Ovary (tissue), 7 donors: ENCODE measurements at regions not wholly inside any gene's neighbourhood (a gene's known extent, or its start where the extent isn't known, plus 50 kb on each side); places are given as distances from the start of the nearest gene placed in this dataset.

Experiments
- DNase-seq, 5 donors: peaks; one replicate each; pipeline ENCODE4 v3.0.0-alpha.2; 2019 to 2020
- H3K27ac ChIP-seq, 2 donors: fragments of 200-600 bp; one replicate each; pipeline versions ENCODE4 v1.5.1 to v1.8.0; 2019 to 2022
- H3K27me3 ChIP-seq: fragments of 200-600 bp; one replicate; pipeline ENCODE4 v1.8.0; 2022
- H3K36me3 ChIP-seq: fragments of 200-600 bp; sonication (generic); one replicate; pipeline ENCODE4 v1.5.1; 2019
- H3K4me1 ChIP-seq: one replicate; pipeline ENCODE4 v1.8.1; 2013; ENCODE audit warnings: mild to moderate bottlenecking, moderate library complexity; ENCODE audit not compliant: insufficient read depth
- H3K4me3 ChIP-seq: fragments of 200-600 bp; sonication (generic); one replicate; pipeline ENCODE4 v1.5.1; 2017
- H3K9me3 ChIP-seq, 2 donors: fragments of 200-600 bp in 1 of 2; sonication (generic) in 1 of 2; one replicate each; pipeline versions ENCODE4 v1.5.1 to v1.8.1; 2013 to 2019; ENCODE audit warnings: mild to moderate bottlenecking in 1 of 2, moderate library complexity in 1 of 2
- CTCF ChIP-seq, 3 donors: fragments of 450-650 bp in 2 of 3; fragments of 200-600 bp in 1 of 3; IDR thresholded peaks; one replicate each; pipeline versions ENCODE4 v1.5.1 to v1.8.0; 2016 to 2022; ENCODE audit warnings: antibody characterized with exemption in 3 of 3, mild to moderate bottlenecking in 1 of 3
- EP300 ChIP-seq: sonication (generic); formaldehyde crosslinking; IDR thresholded peaks from one replicate; pipeline ENCODE4 v1.6.1; 2017; ENCODE audit warnings: antibody characterized with exemption
- POLR2A ChIP-seq: fragments of 450-650 bp; IDR thresholded peaks from one replicate; pipeline ENCODE4 v1.6.1; 2017; ENCODE audit warnings: antibody characterized with exemption, mild to moderate bottlenecking, moderate library complexity
- WGBS, 3 donors: extraction: QIAGEN DNeasy Blood & Tissue Kit in 1 of 3; methylation state at CpG; one replicate each; pipeline versions ENCODE4 v1.1.5 to v1.1.7; 2013 to 2017; 5-methylcytosine and 5-hydroxymethylcytosine counted together
- intact Hi-C, 4 donors: fragments of 100-400 bp; cut with DNase I; formaldehyde crosslinking; loops; one replicate each; pipeline versions ENCODE4 v1.11.0 to v1.15.1; 2022 to 2023
- donor health status: DM: no; HTN: no; CAD: no; lungs with moderate emphysema.
- donor health status: DM: no; HTN: no; CAD: no.
- donor health status: Bipolar disorder and iron deficiency.
- donor health status: DM: no; HTN: no; CAD: no.
- donor health status: DM: yes; HTN: yes; CAD: no.

- WGBS, 3 donors: 83 to 88% (median 85%) methylated on average over 8 of the region's 8 CpGs
- TF ChIP-seq CTCF (IDR thresholded peaks at IDR 0.05): no peak
- TF ChIP-seq EP300: no peak
- Histone ChIP-seq H3K27ac (no peak overlapping the region), H3K9me3 (no peaks in the 10 kb centered on the region), H3K4me3 (no peak overlapping the region), H3K36me3 (no peaks in the 10 kb centered on the region), H3K4me1 (no peaks in the 10 kb centered on the region), H3K27me3 (no peaks in the 10 kb centered on the region)
- no peak for DNase-seq
- intact Hi-C loops: no loop called here
These were observed 87.5 kb upstream of the DAZL start for GRCh38 chr3:16692486-16693344.

GRCh38 chr3:16693820-16694219 is 88.6 kb upstream of the DAZL start:
- Histone ChIP-seq H3K9me3 (no peaks in the 10 kb centered on the region), H3K36me3 (no peaks in the 10 kb centered on the region), H3K4me3 (no peak overlapping the region), H3K27ac (no peak overlapping the region), H3K4me1 (no peaks in the 10 kb centered on the region), H3K27me3 (no peaks in the 10 kb centered on the region)
- TF ChIP-seq EP300: no peak
- TF ChIP-seq POLR2A: no peak
- TF ChIP-seq CTCF (IDR thresholded peaks at IDR 0.05): no peak
- WGBS, 3 donors: 66 to 91% (median 80%) methylated on average over 2 of the region's 2 CpGs
- DNase-seq: no peak
- intact Hi-C loops: no loop called here

- no peak overlapping the region for H3K4me3 ChIP-seq
- H3K9me3 ChIP-seq: no peaks in the 10 kb centered on the region
- 88 to 89% (median 89%) methylated on average over 4 of the region's 4 CpGs for WGBS, 3 donors
- intact Hi-C loops: no loop called here
- H3K36me3 ChIP-seq: no peaks in the 10 kb centered on the region
- no peak for DNase-seq
- H3K4me1 ChIP-seq: no peaks in the 10 kb centered on the region
- no peak overlapping the region for H3K27ac ChIP-seq
- TF ChIP-seq CTCF (IDR thresholded peaks at IDR 0.05) (no peak), POLR2A (no peak), EP300 (no peak)
- no peaks in the 10 kb centered on the region for H3K27me3 ChIP-seq
These were observed 90.5 kb upstream of the DAZL start for GRCh38 chr3:16695710-16696109.

- Histone ChIP-seq H3K27me3 (no peaks in the 10 kb centered on the region), H3K36me3 (no peaks in the 10 kb centered on the region), H3K27ac (no peak overlapping the region), H3K4me1 (no peaks in the 10 kb centered on the region), H3K4me3 (no peak overlapping the region), H3K9me3 (no peaks in the 10 kb centered on the region)
- intact Hi-C loops: no loop called here
- WGBS, 3 donors: 92 to 100% (median 92%) methylated on average over 1 of the region's 1 CpG
- no peak for TF ChIP-seq POLR2A
- no peak for TF ChIP-seq CTCF (IDR thresholded peaks at IDR 0.05)
- TF ChIP-seq EP300: no peak
- no peak for DNase-seq
These were observed 92.4 kb upstream of the DAZL start for GRCh38 chr3:16697443-16698147.
